GM21528 (cell line): ENCODE measurements at regions not wholly inside any gene's neighbourhood (a gene's known extent, or its start where the extent isn't known, plus 50 kb on each side); places are given as distances from the start of the nearest gene placed in this dataset.
"Not testable (repeated sequence)": the region's sequence is repeated elsewhere in the genome, so short reads cannot be mapped to it uniquely, and the experiment has no call there.

Source experiments
- ATAC-seq: cut with Tn5 transposase; IDR thresholded peaks from one replicate; pipeline ENCODE4 v1.9.1; 2021; ENCODE audit warnings: mild to moderate bottlenecking, moderate library complexity; ENCODE audit not compliant: unreplicated experiment, low FRiP score

- no peak for ATAC-seq
Observed at GRCh38 chr6:12640438-12640837, 76.1 kb upstream of the PHACTR1 start.

- not testable (repeated sequence) for ATAC-seq
Observed at GRCh38 chr6:12641785-12642184, 74.8 kb upstream of the PHACTR1 start.

DNA sequence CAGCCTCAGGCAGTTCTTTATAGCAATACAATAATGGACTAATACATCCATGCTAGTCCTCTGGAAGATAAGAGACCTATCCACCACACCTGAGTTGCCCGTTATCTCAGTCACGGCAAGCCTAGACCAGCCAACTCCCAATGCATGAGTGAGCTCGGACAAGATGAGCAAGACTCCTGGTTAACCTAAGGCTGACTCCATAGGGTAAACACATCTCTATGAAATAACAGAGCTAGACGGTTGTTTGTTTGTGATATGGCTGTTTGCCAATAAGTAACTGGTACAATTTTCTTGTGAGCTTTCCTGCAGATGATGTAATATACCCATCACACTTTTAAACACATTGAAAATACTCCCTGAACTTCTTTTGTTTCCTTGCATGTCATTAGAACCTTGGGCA lies 70.6 kb upstream of the PHACTR1 start:
- no peak for ATAC-seq

- ATAC-seq = no peak
Observed at GRCh38 chr6:12648171-12648570, 68.4 kb upstream of the PHACTR1 start.

GRCh38 chr6:12649325-12649724 lies 67.2 kb upstream of the PHACTR1 start:
- no peak for ATAC-seq

DNA sequence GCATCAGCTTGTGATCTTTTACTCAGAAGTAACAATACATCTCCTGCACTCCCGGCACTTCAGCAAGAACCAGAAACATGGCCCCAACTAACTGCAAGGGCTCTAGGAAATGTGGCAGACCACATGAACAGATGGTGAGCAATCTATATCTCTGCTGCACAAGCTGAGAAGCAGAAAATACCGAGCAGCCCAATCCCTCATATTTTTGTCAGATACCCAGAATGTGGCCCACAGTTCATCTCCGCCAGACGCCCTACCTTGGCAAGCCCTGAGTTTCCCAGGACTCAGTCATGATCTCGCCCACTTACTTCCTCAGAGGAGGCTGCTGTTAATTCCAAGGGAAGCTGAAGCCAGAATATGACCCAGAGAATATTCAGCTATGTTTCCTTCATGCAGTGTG lies 63.1 kb upstream of the PHACTR1 start:
- ATAC-seq = no peak

GRCh38 chr6:12654107-12654506 lies 62.5 kb upstream of the PHACTR1 start:
- no peak for ATAC-seq

DNA sequence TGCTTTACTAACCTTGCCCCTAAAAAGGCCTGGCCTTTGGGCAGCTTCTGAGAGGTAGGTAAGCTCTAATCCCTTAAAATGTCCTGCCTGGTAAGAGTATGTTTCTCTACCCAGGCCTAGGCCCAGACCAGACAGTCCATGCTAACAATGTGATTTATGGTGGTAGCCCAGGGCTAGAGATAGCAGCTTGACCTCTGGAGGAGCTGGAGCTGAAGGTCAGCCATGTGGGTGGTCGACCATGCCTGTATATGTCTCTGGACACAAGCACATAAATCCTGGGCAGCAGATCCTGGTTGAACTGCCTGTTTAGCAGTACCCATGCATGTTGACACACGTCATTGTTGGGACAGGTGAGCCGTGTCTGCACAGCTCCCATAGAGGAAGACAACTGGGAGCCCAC lies 62.1 kb upstream of the PHACTR1 start:
- no peak for ATAC-seq

GRCh38 chr6:12656906-12657305 lies 59.7 kb upstream of the PHACTR1 start:
- no peak for ATAC-seq

- no peak for ATAC-seq
Observed at GRCh38 chr6:12657884-12658283, 58.7 kb upstream of the PHACTR1 start.

GRCh38 chr6:12661432-12662089 lies 55.0 kb upstream of the PHACTR1 start:
- ATAC-seq = no peak
